NCI-H1105 treated with DMSO at 0.1 percent for 48 hours (cell line): ENCODE measurements at regions not wholly inside any gene's neighbourhood (a gene's known extent, or its start where the extent isn't known, plus 50 kb on each side); places are given as distances from the start of the nearest gene placed in this dataset.

Experiments
- DNase-seq: peaks from one replicate; lab custom pipeline; 2025; lab: John Stamatoyannopoulos, UW

GRCh38 chr9:89881431-89881830 lies 276.6 kb downstream of the GADD45G start:
- DNase-seq: no peak

- no peak for DNase-seq
Observed at GRCh38 chr9:89882930-89883361, 278.1 kb downstream of the GADD45G start.

GRCh38 chr9:89883401-89884341 lies 278.9 kb downstream of the GADD45G start:
- no peak for DNase-seq

- DNase-seq: no peak
Observed at GRCh38 chr9:89884356-89885083, 279.7 kb downstream of the GADD45G start.

GRCh38 chr9:89885156-89885555 lies 280.3 kb downstream of the GADD45G start:
- DNase-seq: no peak

- DNase-seq: no peak
Observed at GRCh38 chr9:89886281-89886700, 281.5 kb downstream of the GADD45G start.

GRCh38 chr9:89887286-89887685 lies 282.5 kb downstream of the GADD45G start:
- DNase-seq: no peak

GRCh38 chr9:89888233-89888632 lies 283.4 kb downstream of the GADD45G start:
- DNase-seq: no peak

- no peak for DNase-seq
Observed at GRCh38 chr9:89888677-89889076, 283.9 kb downstream of the GADD45G start.

GRCh38 chr9:89889865-89890264 lies 285.1 kb downstream of the GADD45G start:
- no peak for DNase-seq

GRCh38 chr9:89890326-89890980 lies 285.6 kb downstream of the GADD45G start:
- DNase-seq: no peak

- no peak for DNase-seq
Observed at GRCh38 chr9:89891221-89891590, 286.4 kb downstream of the GADD45G start.

- no peak for DNase-seq
Observed at GRCh38 chr9:89891591-89892304, 286.9 kb downstream of the GADD45G start.

- no peak for DNase-seq
Observed at GRCh38 chr9:89892920-89893319, 288.1 kb downstream of the GADD45G start.

- no peak for DNase-seq
Observed at GRCh38 chr9:89893886-89894285, 289.1 kb downstream of the GADD45G start.

GRCh38 chr9:89896806-89897340 lies 292.1 kb downstream of the GADD45G start:
- DNase-seq: no peak

- DNase-seq: no peak
Observed at GRCh38 chr9:89899573-89899972, 294.8 kb downstream of the GADD45G start.

- no peak for DNase-seq
Observed at GRCh38 chr9:89901920-89902319, 297.1 kb downstream of the GADD45G start.

GRCh38 chr9:89902450-89903140 lies 297.8 kb downstream of the GADD45G start:
- DNase-seq: no peak

- DNase-seq: no peak
Observed at GRCh38 chr9:89903141-89903475, 298.3 kb downstream of the GADD45G start.
